Vagina (tissue), 2 donors: ENCODE measurements at regions not wholly inside any gene's neighbourhood (a gene's known extent, or its start where the extent isn't known, plus 50 kb on each side); places are given as distances from the start of the nearest gene placed in this dataset.

Experiments
- DNase-seq, 2 donors: peaks; one replicate each; pipeline ENCODE4 v3.0.0-alpha.2; 2017; ENCODE audit errors: extremely low spot score in 2 of 2
- H3K27ac ChIP-seq: fragments of 200-600 bp; sonication (generic); one replicate; pipeline ENCODE4 v1.5.1; 2019
- H3K27me3 ChIP-seq: fragments of 200-600 bp; sonication (generic); one replicate; pipeline ENCODE4 v1.5.1; 2019
- H3K36me3 ChIP-seq, 2 donors: fragments of 200-600 bp; sonication (generic); one replicate each; pipeline ENCODE4 v1.5.1; 2017 to 2019
- H3K4me1 ChIP-seq: fragments of 200-600 bp; sonication (generic); one replicate; pipeline ENCODE4 v1.5.1; 2019
- H3K4me3 ChIP-seq, 2 donors: fragments of 200-600 bp; sonication (generic); 1 replicate in 1 of 2; 2 replicates in 1 of 2; pipeline ENCODE4 v1.5.1; 2016 to 2019
- H3K9me3 ChIP-seq: fragments of 200-600 bp; sonication (generic); one replicate; pipeline ENCODE4 v1.5.1; 2019
- CTCF ChIP-seq, 3 experiments: fragments of 450-650 bp in 2 of 3; fragments of 200-600 bp in 1 of 3; sonication (generic) in 1 of 3; IDR thresholded peaks; one replicate each; pipeline ENCODE4 v1.5.1; 2017 to 2019; ENCODE audit warnings: antibody characterized with exemption in 3 of 3, mild to moderate bottlenecking in 2 of 3, moderate library complexity in 2 of 3
- POLR2A ChIP-seq, 2 donors: fragments of 450-650 bp; IDR thresholded peaks; one replicate each; pipeline ENCODE4 v1.6.1; 2017; ENCODE audit warnings: antibody characterized with exemption in 2 of 2, mild to moderate bottlenecking in 2 of 2, moderate library complexity in 2 of 2
- POLR2AphosphoS5 ChIP-seq, 2 donors: sonication (generic); formaldehyde crosslinking; IDR thresholded peaks; one replicate each; pipeline ENCODE4 v1.9.0; 2017; ENCODE audit warnings: antibody characterized with exemption in 2 of 2, mild to moderate bottlenecking in 2 of 2, low read depth in 1 of 2; ENCODE audit not compliant: insufficient read depth in 1 of 2
- intact Hi-C: fragments of 100-400 bp; cut with DNase I; formaldehyde crosslinking; loops from one replicate; pipeline ENCODE4 v1.15.1; 2023

GRCh38 chr2:120910956-120911951, 175.6 kb downstream of the GLI2 start:
- intact Hi-C loops = no loop called here
- Histone ChIP-seq H3K27ac (peak overlapping the region; percentile 88), H3K4me1 (peaks cover 51% of the 10 kb centered on the region), H3K36me3 (no peaks in the 10 kb centered on the region), H3K9me3 (no peaks in the 10 kb centered on the region), H3K4me3 (no peak overlapping the region), H3K27me3 (no peaks in the 10 kb centered on the region)
- no peak for DNase-seq
- no peak for TF ChIP-seq CTCF (IDR thresholded peaks at IDR 0.05)
- TF ChIP-seq POLR2AphosphoS5 (IDR thresholded peaks at IDR 0.05; ENCODE audit: insufficient read depth in 1 of 2, low read depth in 1 of 2) = no peak
- no peak for TF ChIP-seq POLR2A (IDR thresholded peaks at IDR 0.05)

- Histone ChIP-seq H3K27ac (peak overlapping the region; percentile 88), H3K4me3 (peak overlapping the region; percentile 15 to 37), H3K4me1 (peaks cover 51% of the 10 kb centered on the region), H3K36me3 (no peaks in the 10 kb centered on the region), H3K27me3 (no peaks in the 10 kb centered on the region), H3K9me3 (no peaks in the 10 kb centered on the region)
- no peak for TF ChIP-seq CTCF (IDR thresholded peaks at IDR 0.05)
- peak; percentile 48 to 51 for TF ChIP-seq POLR2AphosphoS5 (IDR thresholded peaks at IDR 0.05; ENCODE audit: insufficient read depth in 1 of 2, low read depth in 1 of 2)
- TF ChIP-seq POLR2A (IDR thresholded peaks at IDR 0.05) = no peak
- intact Hi-C loops = no loop called here
- no peak for DNase-seq
Measured at GRCh38 chr2:120912101-120912985, 176.7 kb downstream of the GLI2 start.

- peaks cover 52% of the 10 kb centered on the region for H3K4me1 ChIP-seq
Measured at GRCh38 chr2:120913972-120914838, 178.5 kb downstream of the GLI2 start.

More at GRCh38 chr2:120913972-120914838, 178.5 kb downstream of the GLI2 start:
- H3K27me3 ChIP-seq = no peaks in the 10 kb centered on the region
- no peaks in the 10 kb centered on the region for H3K9me3 ChIP-seq
- no peak for DNase-seq
- H3K27ac ChIP-seq = peak overlapping the region; percentile 88
- intact Hi-C loops = no loop called here
- no peaks in the 10 kb centered on the region for H3K36me3 ChIP-seq
- no peak for TF ChIP-seq POLR2AphosphoS5 (IDR thresholded peaks at IDR 0.05; ENCODE audit: insufficient read depth in 1 of 2, low read depth in 1 of 2)
- TF ChIP-seq CTCF (IDR thresholded peaks at IDR 0.05) = no peak
- no peak for TF ChIP-seq POLR2A (IDR thresholded peaks at IDR 0.05)
- no peak overlapping the region for H3K4me3 ChIP-seq
